ENCODE measurements at regions not wholly inside any gene's neighbourhood (a gene's known extent, or its start where the extent isn't known, plus 50 kb on each side); places are given as distances from the start of the nearest gene placed in this dataset.

DNA sequence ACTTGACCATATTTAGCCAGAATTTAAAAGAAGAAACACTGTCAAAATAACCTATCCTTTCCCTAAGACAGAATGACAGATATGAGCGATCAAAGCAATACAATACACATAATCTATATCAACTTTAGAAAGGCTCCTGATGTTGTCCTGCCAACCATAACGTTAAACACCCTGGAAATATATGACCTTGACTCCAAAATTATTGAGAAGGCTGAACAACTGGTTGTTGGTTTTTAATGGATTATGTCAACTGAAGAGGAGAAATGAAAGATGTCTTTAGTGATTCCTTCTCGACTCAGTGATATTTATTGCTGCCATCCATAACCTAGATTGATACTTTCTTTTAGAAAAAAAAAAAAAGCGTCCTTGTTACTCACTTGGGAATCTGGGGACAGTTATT, 957.2 kb downstream of the SLITRK1 start:
- intact Hi-C loops (cut with micrococcal nuclease), result no loop called here
- ATAC-seq (ENCODE audit: low read depth), result no peak
- BruUV-seq (replicated peaks), result no TSS peak

More for the DNA sequence above, 957.2 kb downstream of the SLITRK1 start:
- H2AFZ ChIP-seq (replicated peaks; ENCODE audit: low read length, poor library complexity), result no peak overlapping the region
- no peak overlapping the region for H2BK5ac ChIP-seq (ENCODE audit: low read depth, low read length, poor library complexity, severe bottlenecking)
- no peak overlapping the region for H3K23ac ChIP-seq (ENCODE audit: low read depth, low read length)
- H3K4ac ChIP-seq (ENCODE audit: low read depth, low read length), result no peak overlapping the region
- no peak overlapping the region for H4K5ac ChIP-seq (ENCODE audit: low read depth, low read length)
- WGBS, 2 experiments (ENCODE audit: extremely low coverage in 2 of 2, insufficient read length in 1 of 2), result no CpG with 5 or more reads among the region's 4 CpGs
- H2AK5ac ChIP-seq (ENCODE audit: low read depth, low read length), result no peak overlapping the region
- H2AK9ac ChIP-seq (replicated peaks; ENCODE audit: low read depth, low read length, poor library complexity), result no peak overlapping the region
- H2BK20ac ChIP-seq (ENCODE audit: low read depth, low read length), result no peak overlapping the region
- no peak overlapping the region for H4K91ac ChIP-seq (ENCODE audit: insufficient read depth, low read depth, low read length)
- no peak overlapping the region for H3K56ac ChIP-seq (ENCODE audit: extremely low read depth, insufficient read depth, low read length)
- no peaks in the 10 kb centered on the region for H3K79me1 ChIP-seq (ENCODE audit: low read depth in 1 of 2, low read length in 2 of 2)
- no peak overlapping the region for H3K18ac ChIP-seq (ENCODE audit: low read depth, low read length)
- no peak for DNase-seq
- no peaks in the 10 kb centered on the region for H3K9me1 ChIP-seq (ENCODE audit: insufficient read depth, low read length)
- H3K27me3 ChIP-seq (ENCODE audit: control insufficient read depth, insufficient read depth, low read length), result no peaks in the 10 kb centered on the region
- POLR2A ChIA-PET (ENCODE audit: unreplicated experiment), result no interaction called here
- H3K4me2 ChIP-seq (ENCODE audit: low read depth, low read length), result no peak overlapping the region
- no peak overlapping the region for H2BK15ac ChIP-seq (ENCODE audit: low read depth, low read length)
- dilution Hi-C loops (cut with HindIII; ENCODE audit: low sequenced_read_pairs, unreplicated experiment), result no loop called here
- CTCF ChIA-PET, result no interaction called here
- TF ChIP-seq, protein P1, sequence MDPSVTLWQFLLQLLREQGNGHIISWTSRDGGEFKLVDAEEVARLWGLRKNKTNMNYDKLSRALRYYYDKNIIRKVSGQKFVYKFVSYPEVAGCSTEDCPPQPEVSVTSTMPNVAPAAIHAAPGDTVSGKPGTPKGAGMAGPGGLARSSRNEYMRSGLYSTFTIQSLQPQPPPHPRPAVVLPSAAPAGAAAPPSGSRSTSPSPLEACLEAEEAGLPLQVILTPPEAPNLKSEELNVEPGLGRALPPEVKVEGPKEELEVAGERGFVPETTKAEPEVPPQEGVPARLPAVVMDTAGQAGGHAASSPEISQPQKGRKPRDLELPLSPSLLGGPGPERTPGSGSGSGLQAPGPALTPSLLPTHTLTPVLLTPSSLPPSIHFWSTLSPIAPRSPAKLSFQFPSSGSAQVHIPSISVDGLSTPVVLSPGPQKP (IDR thresholded peaks at IDR 0.05; ENCODE audit: borderline replicate concordance, low read depth, low read length), result no peak
- TF ChIP-seq MXI1 (IDR thresholded peaks at IDR 0.05; ENCODE audit: borderline replicate concordance, low read depth, low read length), result no peak
- TF ChIP-seq, protein P2, sequence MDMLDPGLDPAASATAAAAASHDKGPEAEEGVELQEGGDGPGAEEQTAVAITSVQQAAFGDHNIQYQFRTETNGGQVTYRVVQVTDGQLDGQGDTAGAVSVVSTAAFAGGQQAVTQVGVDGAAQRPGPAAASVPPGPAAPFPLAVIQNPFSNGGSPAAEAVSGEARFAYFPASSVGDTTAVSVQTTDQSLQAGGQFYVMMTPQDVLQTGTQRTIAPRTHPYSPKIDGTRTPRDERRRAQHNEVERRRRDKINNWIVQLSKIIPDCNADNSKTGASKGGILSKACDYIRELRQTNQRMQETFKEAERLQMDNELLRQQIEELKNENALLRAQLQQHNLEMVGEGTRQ (IDR thresholded peaks at IDR 0.05; ENCODE audit: low read depth, low read length), result no peak
- no peak for TF ChIP-seq SMC3 (IDR thresholded peaks at IDR 0.05; ENCODE audit: low read depth, low read length)
- TF ChIP-seq POLR2A (IDR thresholded peaks at IDR 0.05; ENCODE audit: low read depth, low read length), result no peak
- TF ChIP-seq NFE2L2 (IDR thresholded peaks at IDR 0.05; ENCODE audit: low read depth, low read length), result no peak
- no peak for TF ChIP-seq RAD21 (IDR thresholded peaks at IDR 0.05; ENCODE audit: low read length)
- no peak for TF ChIP-seq FOS (IDR thresholded peaks at IDR 0.05; ENCODE audit: low read depth, low read length)
- TF ChIP-seq, protein P3, sequence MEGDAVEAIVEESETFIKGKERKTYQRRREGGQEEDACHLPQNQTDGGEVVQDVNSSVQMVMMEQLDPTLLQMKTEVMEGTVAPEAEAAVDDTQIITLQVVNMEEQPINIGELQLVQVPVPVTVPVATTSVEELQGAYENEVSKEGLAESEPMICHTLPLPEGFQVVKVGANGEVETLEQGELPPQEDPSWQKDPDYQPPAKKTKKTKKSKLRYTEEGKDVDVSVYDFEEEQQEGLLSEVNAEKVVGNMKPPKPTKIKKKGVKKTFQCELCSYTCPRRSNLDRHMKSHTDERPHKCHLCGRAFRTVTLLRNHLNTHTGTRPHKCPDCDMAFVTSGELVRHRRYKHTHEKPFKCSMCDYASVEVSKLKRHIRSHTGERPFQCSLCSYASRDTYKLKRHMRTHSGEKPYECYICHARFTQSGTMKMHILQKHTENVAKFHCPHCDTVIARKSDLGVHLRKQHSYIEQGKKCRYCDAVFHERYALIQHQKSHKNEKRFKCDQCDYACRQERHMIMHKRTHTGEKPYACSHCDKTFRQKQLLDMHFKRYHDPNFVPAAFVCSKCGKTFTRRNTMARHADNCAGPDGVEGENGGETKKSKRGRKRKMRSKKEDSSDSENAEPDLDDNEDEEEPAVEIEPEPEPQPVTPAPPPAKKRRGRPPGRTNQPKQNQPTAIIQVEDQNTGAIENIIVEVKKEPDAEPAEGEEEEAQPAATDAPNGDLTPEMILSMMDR (conservative IDR thresholded peaks at IDR 0.05; ENCODE audit: low read depth, low read length), result no peak
- TF ChIP-seq RFX5 (IDR thresholded peaks at IDR 0.05; ENCODE audit: low read depth, low read length), result no peak
- no peak for TF ChIP-seq RCOR1 (IDR thresholded peaks at IDR 0.05; ENCODE audit: insufficient replicate concordance, low read length)
- H2BK120ac ChIP-seq (ENCODE audit: low read depth, low read length), result no peak overlapping the region
- no peak overlapping the region for H3K27ac ChIP-seq (ENCODE audit: insufficient read depth, low read length)
- H3K36me3 ChIP-seq (ENCODE audit: control insufficient read depth, insufficient read depth, low read length), result no peaks in the 10 kb centered on the region
- H3K9me3 ChIP-seq (ENCODE audit: control insufficient read depth, insufficient read depth, low read length), result no peaks in the 10 kb centered on the region
- H4K8ac ChIP-seq (ENCODE audit: low read depth in 2 of 2, low read length in 2 of 2), result no peak overlapping the region
- H3K9ac ChIP-seq (ENCODE audit: low read depth, low read length), result no peak overlapping the region
- no peaks in the 10 kb centered on the region for H4K20me1 ChIP-seq (ENCODE audit: insufficient read depth, low read length)
- in situ Hi-C loops (cut with MboI; ENCODE audit: low sequenced_read_pairs), result no loop called here
- no peaks in the 10 kb centered on the region for H3K4me1 ChIP-seq (ENCODE audit: control insufficient read depth, insufficient read depth, low read length)
- H3K4me3 ChIP-seq (ENCODE audit: insufficient read depth, low read depth, low read length), result no peak overlapping the region
- H3K14ac ChIP-seq (replicated peaks; ENCODE audit: low read depth, low read length), result no peak overlapping the region

All from IMR-90 (cell line).